ENCODE measurements at regions not wholly inside any gene's neighbourhood (a gene's known extent, or its start where the extent isn't known, plus 50 kb on each side); places are given as distances from the start of the nearest gene placed in this dataset.

DNA sequence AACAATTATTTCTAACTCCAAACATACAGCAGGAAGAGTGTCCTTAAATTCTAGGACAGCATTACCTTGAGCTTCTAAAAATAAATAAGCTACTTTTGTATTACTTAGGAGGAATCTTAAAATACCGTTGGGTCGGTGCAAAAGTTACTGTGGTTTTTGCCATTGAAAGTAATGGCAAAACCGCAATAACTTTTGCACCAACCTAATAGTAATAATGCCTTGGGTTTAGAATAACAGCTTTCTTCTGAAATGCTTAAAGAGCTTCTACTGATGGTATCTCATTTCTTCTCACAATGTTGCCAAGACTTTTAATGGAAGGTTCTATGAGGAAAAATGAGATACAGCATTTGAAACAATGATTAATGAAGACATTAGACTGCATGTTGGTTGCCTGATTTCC lies 179.9 kb downstream of the SEC16B start:
- TF ChIP-seq, protein P1, sequence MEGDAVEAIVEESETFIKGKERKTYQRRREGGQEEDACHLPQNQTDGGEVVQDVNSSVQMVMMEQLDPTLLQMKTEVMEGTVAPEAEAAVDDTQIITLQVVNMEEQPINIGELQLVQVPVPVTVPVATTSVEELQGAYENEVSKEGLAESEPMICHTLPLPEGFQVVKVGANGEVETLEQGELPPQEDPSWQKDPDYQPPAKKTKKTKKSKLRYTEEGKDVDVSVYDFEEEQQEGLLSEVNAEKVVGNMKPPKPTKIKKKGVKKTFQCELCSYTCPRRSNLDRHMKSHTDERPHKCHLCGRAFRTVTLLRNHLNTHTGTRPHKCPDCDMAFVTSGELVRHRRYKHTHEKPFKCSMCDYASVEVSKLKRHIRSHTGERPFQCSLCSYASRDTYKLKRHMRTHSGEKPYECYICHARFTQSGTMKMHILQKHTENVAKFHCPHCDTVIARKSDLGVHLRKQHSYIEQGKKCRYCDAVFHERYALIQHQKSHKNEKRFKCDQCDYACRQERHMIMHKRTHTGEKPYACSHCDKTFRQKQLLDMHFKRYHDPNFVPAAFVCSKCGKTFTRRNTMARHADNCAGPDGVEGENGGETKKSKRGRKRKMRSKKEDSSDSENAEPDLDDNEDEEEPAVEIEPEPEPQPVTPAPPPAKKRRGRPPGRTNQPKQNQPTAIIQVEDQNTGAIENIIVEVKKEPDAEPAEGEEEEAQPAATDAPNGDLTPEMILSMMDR (IDR thresholded peaks at IDR 0.05) = no peak
- TF ChIP-seq POLR2A (IDR thresholded peaks at IDR 0.05) = no peak

Data from breast epithelium (tissue), 3 donors.